ENCODE measurements at regions not wholly inside any gene's neighbourhood (a gene's known extent, or its start where the extent isn't known, plus 50 kb on each side); places are given as distances from the start of the nearest gene placed in this dataset.

DNA sequence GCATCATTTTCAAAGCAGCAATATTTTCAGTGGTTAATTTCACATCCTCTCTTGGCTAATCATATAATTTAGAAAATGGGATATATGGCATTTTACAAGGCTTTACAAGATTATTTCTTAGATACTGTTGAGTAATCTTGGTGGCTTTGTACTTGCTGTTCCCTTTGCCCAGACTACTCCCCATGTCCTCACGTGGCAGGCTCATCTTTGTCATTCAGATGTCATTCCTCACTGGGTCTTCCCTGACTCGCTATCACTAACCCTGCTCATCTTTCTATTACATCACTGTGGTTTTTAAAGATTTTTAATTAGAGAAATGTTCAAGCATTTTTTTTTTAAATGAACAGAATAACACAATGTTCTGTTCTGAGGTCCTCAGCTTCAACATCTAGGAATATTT, 240.0 kb upstream of the IRX5 start:
- intact Hi-C loops (cut with DNase I, micrococcal nuclease), result no loop called here
- no peak for TF ChIP-seq CTCF (IDR thresholded peaks at IDR 0.05)
- DNase-seq, result no peak
- H3K4me3 ChIP-seq, result no peak overlapping the region
- ATAC-seq, result no peak
- no peaks in the 10 kb centered on the region for H3K9me3 ChIP-seq
- no peaks in the 10 kb centered on the region for H3K4me1 ChIP-seq (ENCODE audit: low read depth)
- no peaks in the 10 kb centered on the region for H3K36me3 ChIP-seq (ENCODE audit: low read depth)

DNA sequence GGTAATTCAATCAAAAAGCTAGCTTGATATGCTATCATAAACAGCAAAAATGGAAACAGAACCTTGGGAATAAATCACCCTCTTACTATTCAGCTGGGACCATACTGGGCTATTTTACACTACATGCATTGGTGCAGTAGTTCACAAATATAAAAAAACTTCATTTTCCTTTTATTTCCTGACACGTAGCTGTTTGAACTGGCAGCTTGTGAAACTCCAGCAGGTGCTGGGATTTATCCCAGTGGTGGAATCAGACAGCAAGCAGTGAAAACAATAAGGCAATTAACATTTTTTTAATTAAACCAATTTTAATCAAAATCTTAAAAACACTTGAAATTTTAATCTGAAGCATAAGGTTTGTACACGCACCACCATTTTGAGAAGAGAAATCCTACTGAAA, 240.4 kb upstream of the IRX5 start:
- Histone ChIP-seq H3K4me1 (ENCODE audit: low read depth) (no peaks in the 10 kb centered on the region), H3K9me3 (no peaks in the 10 kb centered on the region), H3K4me3 (no peak overlapping the region), H3K36me3 (ENCODE audit: low read depth) (no peaks in the 10 kb centered on the region)
- TF ChIP-seq CTCF (IDR thresholded peaks at IDR 0.05), result no peak
- intact Hi-C loops (cut with DNase I, micrococcal nuclease), result no loop called here
- DNase-seq (no peak), ATAC-seq (no peak)

DNA sequence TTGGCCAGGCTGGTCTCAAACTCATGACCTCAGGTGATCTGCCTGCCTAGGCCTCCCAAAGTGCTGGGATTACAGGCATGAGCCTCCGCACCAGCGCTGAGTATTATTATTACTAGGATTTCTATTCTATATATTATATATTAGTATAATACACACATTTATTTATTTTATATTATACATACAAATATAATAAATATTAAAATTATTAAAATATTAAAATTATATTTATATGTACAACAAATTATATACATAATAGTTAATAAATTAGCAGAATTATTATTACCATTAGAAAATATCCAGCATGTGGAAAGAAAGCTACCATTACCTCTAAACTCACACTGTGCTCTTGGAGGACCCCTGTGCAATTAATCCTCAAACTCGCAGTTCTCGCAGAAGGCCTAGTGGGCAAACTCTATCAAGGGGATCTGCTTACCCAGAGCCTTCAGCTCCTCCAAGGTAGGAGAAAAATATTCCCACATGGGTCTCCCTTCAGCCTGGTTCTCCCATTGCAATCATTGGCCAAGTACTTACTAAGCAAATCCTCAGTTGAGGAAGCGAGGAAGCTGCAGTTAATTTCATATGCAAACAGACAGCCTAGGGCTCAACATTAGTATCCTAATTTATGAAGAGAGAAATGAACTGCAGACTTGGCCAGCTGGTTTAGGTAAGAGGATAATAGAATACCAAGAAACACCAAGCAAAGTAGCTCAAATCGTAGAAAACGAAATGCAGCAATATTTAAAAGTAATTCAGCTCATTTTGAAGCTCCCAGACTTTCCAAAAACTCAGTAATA, 241.4 kb upstream of the IRX5 start:
- no peak for TF ChIP-seq CTCF (IDR thresholded peaks at IDR 0.05)
- no peaks in the 10 kb centered on the region for H3K9me3 ChIP-seq
- no peak overlapping the region for H3K4me3 ChIP-seq

DNA sequence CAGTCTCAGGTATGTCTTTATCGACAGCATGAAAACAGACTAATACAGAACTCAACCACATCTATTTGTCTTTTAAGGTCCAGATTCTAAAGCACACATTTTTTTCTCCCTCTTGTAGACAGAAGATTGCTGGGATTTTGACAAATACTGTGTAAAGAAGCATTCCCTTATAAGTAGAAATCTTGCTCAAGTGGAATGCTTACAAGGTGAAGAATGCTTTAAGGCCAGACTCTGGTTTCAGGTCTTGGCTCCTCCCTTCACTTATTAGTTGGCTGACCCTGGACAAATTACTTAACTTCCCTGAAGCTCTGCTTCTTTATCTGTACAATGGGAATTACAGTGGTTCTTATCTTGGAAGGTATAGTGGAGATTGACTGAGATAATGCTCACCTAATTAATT, 242.3 kb upstream of the IRX5 start:
- DNase-seq (no peak), ATAC-seq (no peak)
- H3K4me1 ChIP-seq (ENCODE audit: low read depth), result no peaks in the 10 kb centered on the region
- no peak overlapping the region for H3K4me3 ChIP-seq
- no peaks in the 10 kb centered on the region for H3K36me3 ChIP-seq (ENCODE audit: low read depth)
- no peak for TF ChIP-seq CTCF (IDR thresholded peaks at IDR 0.05)
- intact Hi-C loops (cut with DNase I, micrococcal nuclease), result no loop called here
- H3K9me3 ChIP-seq, result no peaks in the 10 kb centered on the region

More for the DNA sequence above, 241.4 kb upstream of the IRX5 start:
- no peaks in the 10 kb centered on the region for H3K36me3 ChIP-seq (ENCODE audit: low read depth)
- no peak for ATAC-seq
- H3K4me1 ChIP-seq (ENCODE audit: low read depth), result no peaks in the 10 kb centered on the region
- DNase-seq, result no peak
- intact Hi-C loops (cut with DNase I, micrococcal nuclease), result no loop called here

DNA sequence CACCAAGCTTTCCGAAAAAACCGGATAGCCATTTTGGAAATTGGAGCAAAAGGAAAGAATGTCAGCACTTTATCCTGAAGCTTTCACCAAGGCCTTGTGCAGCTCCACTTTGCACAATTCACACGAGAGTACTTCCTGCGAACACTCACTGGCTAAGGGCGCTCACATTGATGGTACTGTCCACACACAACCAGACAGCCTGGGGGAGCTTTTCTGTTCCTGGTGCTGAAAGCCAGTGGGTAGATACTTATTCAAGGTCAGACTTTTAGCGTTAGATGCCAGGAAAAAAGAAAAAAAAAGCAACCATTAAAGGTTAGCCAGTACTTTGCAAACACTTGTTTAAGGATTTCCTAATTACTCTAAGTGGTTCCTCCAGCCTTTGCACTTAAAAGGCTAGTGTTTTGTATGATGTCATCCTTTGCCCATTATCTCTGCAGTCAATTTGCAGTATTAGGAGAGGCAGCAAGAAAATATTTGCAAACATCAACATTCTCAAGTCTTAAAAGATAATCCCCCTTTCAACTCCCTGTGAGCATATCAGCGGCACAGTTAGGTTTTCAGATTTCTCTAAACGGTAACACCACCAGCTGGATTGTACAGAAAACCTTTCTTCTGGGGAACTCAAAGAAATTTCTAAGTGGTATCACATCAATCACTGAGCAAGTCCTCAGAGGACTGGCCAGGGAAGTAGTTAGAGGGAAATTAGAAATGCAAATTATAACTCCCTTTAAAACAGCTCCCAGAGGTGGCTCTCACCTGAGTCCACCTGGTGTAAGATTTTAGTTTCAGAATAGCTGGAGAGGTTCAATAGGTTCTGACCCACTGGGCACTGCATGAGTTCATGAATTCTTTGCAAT, 243.4 kb upstream of the IRX5 start:
- no peak for ATAC-seq
- no peak for DNase-seq
- intact Hi-C loops (cut with DNase I, micrococcal nuclease), result no loop called here
- no peak overlapping the region for H3K4me3 ChIP-seq
- no peak for TF ChIP-seq CTCF (IDR thresholded peaks at IDR 0.05)
- H3K4me1 ChIP-seq (ENCODE audit: low read depth), result no peaks in the 10 kb centered on the region
- no peaks in the 10 kb centered on the region for H3K9me3 ChIP-seq
- no peaks in the 10 kb centered on the region for H3K36me3 ChIP-seq (ENCODE audit: low read depth)
